Rectal smooth muscle tissue (tissue), 1 donor: ENCODE measurements at regions not wholly inside any gene's neighbourhood (a gene's known extent, or its start where the extent isn't known, plus 50 kb on each side); places are given as distances from the start of the nearest gene placed in this dataset.
A peak's percentile ranks its signal among the peaks of the same experiment; 100 is the strongest.

Experiments used
- H3K27ac ChIP-seq: one replicate; pipeline ENCODE4 v1.7.0; 2013; ENCODE audit warnings: low read depth, low read length, inconsistent platforms
- H3K27me3 ChIP-seq: one replicate; pipeline ENCODE4 v1.7.0; 2013; ENCODE audit warnings: low read length; ENCODE audit not compliant: control insufficient read depth, insufficient read depth
- H3K36me3 ChIP-seq: one replicate; pipeline ENCODE4 v1.7.0; 2013; ENCODE audit warnings: low read length; ENCODE audit not compliant: control insufficient read depth, insufficient read depth
- H3K4me1 ChIP-seq: one replicate; pipeline ENCODE4 v1.7.0; 2013; ENCODE audit warnings: low read length; ENCODE audit not compliant: control insufficient read depth, insufficient read depth
- H3K4me3 ChIP-seq: one replicate; pipeline ENCODE4 v1.7.0; 2013; ENCODE audit warnings: low read length
- H3K9ac ChIP-seq: one replicate; pipeline ENCODE4 v1.7.0; 2013; ENCODE audit warnings: low read length

DNA sequence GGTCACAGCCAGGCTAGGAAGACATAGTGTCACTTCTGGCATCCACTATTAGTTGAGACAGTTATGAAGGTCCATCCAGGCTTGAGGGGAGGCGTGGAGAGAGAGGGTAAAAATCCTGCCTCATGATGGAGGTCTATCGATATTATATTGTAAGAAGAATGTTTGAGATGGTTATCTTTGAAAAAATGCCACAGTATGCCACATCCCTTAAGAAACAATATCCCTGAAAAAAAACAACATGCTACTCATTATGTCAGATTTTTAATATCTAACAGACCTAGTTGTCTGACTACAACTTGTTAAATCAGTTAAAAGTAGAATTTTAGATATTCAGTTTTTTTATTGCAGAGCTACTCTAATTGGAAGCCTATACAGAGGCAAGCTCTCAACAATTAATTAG, 121.7 kb upstream of the SLC5A12 start:
- no peak overlapping the region for H3K27ac ChIP-seq
- H3K36me3 ChIP-seq, result no peaks in the 10 kb centered on the region
- H3K9ac ChIP-seq, result no peak overlapping the region
- H3K4me3 ChIP-seq, result no peak overlapping the region
- H3K27me3 ChIP-seq, result no peaks in the 10 kb centered on the region
- H3K4me1 ChIP-seq, result peaks cover 14% of the 10 kb centered on the region

DNA sequence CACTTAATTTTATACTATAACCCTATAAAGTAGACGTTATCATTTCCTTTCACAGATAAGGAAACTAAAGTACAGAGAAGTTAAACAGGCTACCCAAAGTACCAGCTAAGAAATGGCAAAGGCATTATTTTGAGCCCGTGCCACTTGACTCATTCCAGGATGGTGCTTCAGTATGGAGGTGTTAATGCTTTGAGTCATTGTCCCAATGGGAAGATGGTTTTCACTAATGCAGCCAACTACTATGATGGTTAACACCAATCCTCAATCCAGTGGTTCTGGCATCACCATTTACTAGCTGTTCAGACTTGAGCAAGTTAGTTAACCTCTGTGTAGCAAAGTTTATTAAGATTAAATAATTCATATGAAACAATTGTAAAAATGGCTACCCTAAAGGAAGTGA, 123.1 kb upstream of the SLC5A12 start:
- Histone ChIP-seq H3K27ac (no peak overlapping the region), H3K36me3 (no peaks in the 10 kb centered on the region), H3K9ac (no peak overlapping the region), H3K4me3 (no peak overlapping the region), H3K4me1 (peaks cover 19% of the 10 kb centered on the region), H3K27me3 (no peaks in the 10 kb centered on the region)

DNA sequence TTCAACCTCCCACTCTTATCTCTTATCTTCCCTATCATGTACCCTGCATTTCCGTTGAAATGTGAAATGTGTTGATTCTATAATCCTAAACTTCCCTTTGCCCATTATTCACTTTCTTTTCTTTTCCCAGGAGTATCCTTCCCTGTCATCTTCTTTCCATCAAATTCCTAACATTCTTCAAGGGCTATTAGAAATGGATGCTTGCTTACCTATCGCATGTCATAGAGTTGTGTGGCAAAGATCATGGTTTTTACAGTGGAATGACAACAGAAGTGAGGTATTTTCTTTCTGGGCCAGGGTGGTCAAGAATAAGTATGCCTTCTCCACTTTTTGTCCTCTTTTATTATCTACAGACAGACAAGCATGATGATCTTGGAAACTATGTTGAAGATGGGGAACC, 124.4 kb upstream of the SLC5A12 start:
- Histone ChIP-seq H3K27me3 (no peaks in the 10 kb centered on the region), H3K27ac (no peak overlapping the region), H3K4me3 (no peak overlapping the region), H3K36me3 (no peaks in the 10 kb centered on the region), H3K4me1 (peaks cover 19% of the 10 kb centered on the region), H3K9ac (no peak overlapping the region)

GRCh38 chr11:26847459-26847858, 125.6 kb upstream of the SLC5A12 start:
- no peaks in the 10 kb centered on the region for H3K36me3 ChIP-seq
- H3K4me1 ChIP-seq, result peaks cover 10% of the 10 kb centered on the region
- H3K4me3 ChIP-seq, result no peak overlapping the region
- H3K9ac ChIP-seq, result no peak overlapping the region
- peak overlapping the region; percentile 35 for H3K27ac ChIP-seq
- no peaks in the 10 kb centered on the region for H3K27me3 ChIP-seq

- H3K27ac ChIP-seq, result peak overlapping the region; percentile 27
- H3K4me1 ChIP-seq, result peaks cover 7% of the 10 kb centered on the region
Measured at GRCh38 chr11:26847977-26848376, 126.1 kb upstream of the SLC5A12 start.

GRCh38 chr11:26849036-26849435, 127.2 kb upstream of the SLC5A12 start:
- Histone ChIP-seq H3K4me1 (peaks cover 6% of the 10 kb centered on the region), H3K9ac (no peak overlapping the region), H3K27me3 (no peaks in the 10 kb centered on the region), H3K36me3 (no peaks in the 10 kb centered on the region), H3K27ac (peak overlapping the region; percentile 1), H3K4me3 (no peak overlapping the region)

More at GRCh38 chr11:26847977-26848376, 126.1 kb upstream of the SLC5A12 start:
- H3K27me3 ChIP-seq, result no peaks in the 10 kb centered on the region
- H3K4me3 ChIP-seq, result no peak overlapping the region
- no peaks in the 10 kb centered on the region for H3K36me3 ChIP-seq
- no peak overlapping the region for H3K9ac ChIP-seq

DNA sequence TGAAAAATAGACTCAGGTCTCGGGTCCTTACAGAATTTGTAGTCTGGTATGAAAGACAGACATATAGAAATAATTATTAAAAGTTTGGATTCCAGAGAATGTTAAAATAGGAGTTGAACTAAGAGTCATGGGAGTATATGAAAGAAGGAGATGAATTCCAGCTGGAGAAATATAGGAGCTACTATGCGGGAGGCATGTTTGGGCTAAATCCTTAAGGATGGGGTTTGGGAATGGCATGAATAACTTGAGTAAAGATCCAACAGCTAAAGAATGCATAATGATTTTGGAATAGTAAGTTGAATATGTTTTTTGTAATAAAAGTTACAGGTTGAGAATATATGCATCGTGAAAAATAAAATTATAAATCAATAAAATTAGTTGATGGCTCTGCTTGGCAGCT, 129.4 kb upstream of the SLC5A12 start:
- Histone ChIP-seq H3K4me1 (peaks cover 6% of the 10 kb centered on the region), H3K4me3 (no peak overlapping the region), H3K9ac (no peak overlapping the region), H3K27me3 (no peaks in the 10 kb centered on the region), H3K36me3 (no peaks in the 10 kb centered on the region), H3K27ac (no peak overlapping the region)

DNA sequence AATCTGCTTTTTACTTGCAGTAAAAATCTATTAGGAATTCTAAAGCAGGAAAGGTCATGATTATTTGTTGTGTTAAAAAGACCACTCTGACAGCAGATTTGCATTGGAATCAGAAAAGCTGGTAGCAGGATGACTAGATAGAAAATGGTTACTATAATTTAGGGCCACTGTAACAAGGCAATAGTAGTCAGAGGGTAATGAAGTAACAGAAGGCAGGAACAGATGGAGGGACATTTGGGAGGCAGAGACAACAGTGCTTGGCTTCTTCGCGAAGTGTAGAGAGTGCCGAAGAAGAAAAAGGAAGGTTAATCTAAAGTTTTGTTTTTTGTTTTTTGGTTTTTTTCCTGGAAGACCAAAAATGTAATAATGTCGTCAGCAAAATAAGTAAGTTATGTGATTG, 129.8 kb upstream of the SLC5A12 start:
- H3K4me1 ChIP-seq, result peaks cover 6% of the 10 kb centered on the region
- no peaks in the 10 kb centered on the region for H3K27me3 ChIP-seq
- H3K9ac ChIP-seq, result no peak overlapping the region
- H3K4me3 ChIP-seq, result no peak overlapping the region
- H3K27ac ChIP-seq, result no peak overlapping the region
- H3K36me3 ChIP-seq, result no peaks in the 10 kb centered on the region

- H3K27ac ChIP-seq, result no peak overlapping the region
- H3K9ac ChIP-seq, result no peak overlapping the region
- H3K4me1 ChIP-seq, result no peaks in the 10 kb centered on the region
- no peak overlapping the region for H3K4me3 ChIP-seq
- no peaks in the 10 kb centered on the region for H3K27me3 ChIP-seq
- no peaks in the 10 kb centered on the region for H3K36me3 ChIP-seq
Measured at GRCh38 chr11:26858098-26858497, 135.8 kb upstream of the FIBIN start.

- no peaks in the 10 kb centered on the region for H3K36me3 ChIP-seq
- no peaks in the 10 kb centered on the region for H3K27me3 ChIP-seq
- H3K9ac ChIP-seq, result no peak overlapping the region
- no peak overlapping the region for H3K4me3 ChIP-seq
- no peaks in the 10 kb centered on the region for H3K4me1 ChIP-seq
- H3K27ac ChIP-seq, result no peak overlapping the region
Measured at GRCh38 chr11:26859416-26859815, 134.5 kb upstream of the FIBIN start.

DNA sequence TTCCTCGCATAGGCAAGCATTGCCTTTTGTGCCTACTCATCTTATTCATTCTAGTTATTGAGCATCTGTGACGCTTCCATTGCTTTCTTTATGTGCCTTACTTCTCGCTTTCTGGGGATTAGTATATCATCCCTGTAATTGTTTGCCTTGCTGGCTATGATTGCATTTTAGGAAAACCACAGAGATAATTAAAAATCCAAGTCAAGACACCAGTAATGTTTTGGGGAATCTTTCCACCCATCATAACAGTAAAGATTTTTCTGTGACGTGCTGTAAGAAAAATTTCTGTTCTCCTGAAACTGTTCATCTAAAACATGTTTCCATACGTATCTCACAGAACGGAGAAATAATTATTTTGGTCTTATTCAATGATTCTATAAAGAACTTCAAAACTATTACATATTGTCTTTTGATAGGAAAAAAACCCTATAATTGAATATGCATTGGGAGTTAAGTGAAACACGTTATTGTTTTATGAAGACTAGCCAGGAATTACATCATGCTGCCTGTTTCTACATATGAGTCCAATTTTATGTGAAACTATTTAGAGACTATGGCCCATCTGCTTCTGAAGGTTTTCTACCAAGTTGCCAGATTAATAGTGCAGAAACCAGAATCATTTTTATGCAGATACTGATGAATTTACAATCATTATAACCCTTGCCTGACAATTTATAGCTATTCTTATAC, 133.7 kb upstream of the FIBIN start:
- Histone ChIP-seq H3K4me3 (no peak overlapping the region), H3K9ac (no peak overlapping the region), H3K4me1 (no peaks in the 10 kb centered on the region), H3K27me3 (no peaks in the 10 kb centered on the region), H3K27ac (no peak overlapping the region), H3K36me3 (no peaks in the 10 kb centered on the region)

DNA sequence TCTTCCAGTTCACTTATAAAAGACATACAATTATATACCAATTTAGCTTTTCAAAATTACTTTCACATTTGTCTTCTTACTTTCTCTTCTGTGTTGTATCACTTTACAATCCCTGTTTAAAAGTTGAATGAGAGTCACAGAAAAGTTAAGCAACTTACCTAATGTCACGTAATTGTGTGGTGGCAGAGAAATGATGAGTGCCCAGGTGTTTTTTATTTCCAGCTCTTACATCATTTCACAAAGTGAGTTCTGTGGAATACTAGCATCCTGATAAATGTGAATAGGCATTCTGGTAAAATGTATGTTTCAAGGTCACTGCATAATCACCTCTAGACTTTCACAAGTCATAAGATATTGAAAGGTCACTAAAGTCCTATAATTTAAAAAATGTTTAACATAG, 133.0 kb upstream of the FIBIN start:
- no peak overlapping the region for H3K9ac ChIP-seq
- H3K36me3 ChIP-seq, result no peaks in the 10 kb centered on the region
- H3K27me3 ChIP-seq, result no peaks in the 10 kb centered on the region
- no peaks in the 10 kb centered on the region for H3K4me1 ChIP-seq
- no peak overlapping the region for H3K4me3 ChIP-seq
- no peak overlapping the region for H3K27ac ChIP-seq

GRCh38 chr11:26862801-26863200, 131.1 kb upstream of the FIBIN start:
- no peak overlapping the region for H3K4me3 ChIP-seq
- H3K4me1 ChIP-seq, result no peaks in the 10 kb centered on the region
- H3K36me3 ChIP-seq, result no peaks in the 10 kb centered on the region
- no peak overlapping the region for H3K27ac ChIP-seq
- no peaks in the 10 kb centered on the region for H3K27me3 ChIP-seq
- H3K9ac ChIP-seq, result no peak overlapping the region
